SK-N-MC (cell line): ENCODE measurements at regions not wholly inside any gene's neighbourhood (a gene's known extent, or its start where the extent isn't known, plus 50 kb on each side); places are given as distances from the start of the nearest gene placed in this dataset.

Experiments
- DNase-seq: peaks from one replicate; pipeline ENCODE4 v3.0.0-alpha.2; 2011; ENCODE audit warnings: low read depth, low spot score
- H3K27ac ChIP-seq: fragments of 200-600 bp; sonication (generic); 2 replicates; pipeline ENCODE4 v1.5.1; 2016; ENCODE audit warnings: mixed run types
- H3K36me3 ChIP-seq: fragments of 200-600 bp; sonication (generic); 2 replicates; pipeline ENCODE4 v1.6.1; 2017; ENCODE audit warnings: antibody characterized with exemption, low read length, mixed read lengths; ENCODE audit not compliant: insufficient read depth
- H3K4me3 ChIP-seq: fragments of 200-600 bp; sonication (generic); 2 replicates; pipeline ENCODE4 v1.5.1; 2016
- H3K9ac ChIP-seq: fragments of 200-600 bp; sonication (generic); 2 replicates; pipeline ENCODE4 v1.8.0; 2017; ENCODE audit warnings: mixed run types, mixed read lengths; ENCODE audit not compliant: insufficient read length
- H3K9me3 ChIP-seq: fragments of 200-600 bp; sonication (generic); 2 replicates; pipeline ENCODE4 v1.6.1; 2017; ENCODE audit warnings: low read depth, mild to moderate bottlenecking, antibody characterized with exemption, low read length, moderate library complexity, mixed read lengths
- EZH2 ChIP-seq: fragments of 200-600 bp; sonication (generic); IDR thresholded peaks from one replicate; pipeline ENCODE4 v1.6.1; 2017; ENCODE audit warnings: antibody characterized with exemption
- FOXP2 ChIP-seq: optimal IDR thresholded peaks from 2 replicates; pipeline ENCODE3; 2011; ENCODE audit warnings: mild to moderate bottlenecking, moderate library complexity; ENCODE audit not compliant: insufficient read depth; ENCODE audit errors: extremely low read length, control extremely low read depth
- POLR2AphosphoS5 ChIP-seq: IDR thresholded peaks from 2 replicates; pipeline ENCODE4 v1.6.1; 2012; ENCODE audit warnings: mild to moderate bottlenecking, low read depth, low read length, borderline replicate concordance

DNA sequence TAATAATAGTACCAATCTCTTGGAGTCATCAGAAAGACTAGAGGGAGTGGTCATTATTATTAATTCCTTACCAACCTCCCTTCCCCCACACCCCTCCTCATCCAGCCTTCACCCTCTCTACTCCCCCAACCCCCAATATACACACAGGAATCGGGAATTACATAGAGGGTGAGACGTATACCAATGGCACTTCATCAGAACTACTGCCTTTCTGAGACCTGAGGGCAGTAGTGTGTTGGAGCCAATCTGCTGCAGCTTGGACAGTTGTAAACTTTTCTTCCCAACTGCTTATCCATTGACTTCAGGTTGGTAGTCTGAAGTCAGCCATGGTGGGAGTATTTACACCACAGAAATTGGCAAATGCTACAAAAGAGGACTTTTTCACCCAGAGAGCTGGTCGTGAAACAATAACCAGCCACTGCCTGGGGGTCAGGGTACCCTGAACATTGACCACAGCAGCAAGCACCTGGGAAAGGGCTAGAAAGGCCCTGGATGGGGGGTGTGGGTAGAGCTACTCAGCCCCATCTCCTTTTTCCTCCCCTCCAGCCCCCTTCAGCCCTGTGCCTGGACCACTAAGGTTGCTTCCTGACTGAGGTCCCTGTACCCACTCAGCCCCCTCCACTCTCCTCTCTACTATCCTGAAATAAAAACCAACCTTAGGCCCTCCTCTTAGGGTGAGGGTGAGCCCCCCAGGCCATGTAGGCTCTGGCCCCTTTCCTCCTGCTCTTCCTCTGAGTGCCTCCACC, 161.5 kb downstream of the MRPL14 start:
- Histone ChIP-seq H3K36me3 (no peaks in the 10 kb centered on the region), H3K9me3 (no peaks in the 10 kb centered on the region), H3K9ac (no peak overlapping the region)

DNA sequence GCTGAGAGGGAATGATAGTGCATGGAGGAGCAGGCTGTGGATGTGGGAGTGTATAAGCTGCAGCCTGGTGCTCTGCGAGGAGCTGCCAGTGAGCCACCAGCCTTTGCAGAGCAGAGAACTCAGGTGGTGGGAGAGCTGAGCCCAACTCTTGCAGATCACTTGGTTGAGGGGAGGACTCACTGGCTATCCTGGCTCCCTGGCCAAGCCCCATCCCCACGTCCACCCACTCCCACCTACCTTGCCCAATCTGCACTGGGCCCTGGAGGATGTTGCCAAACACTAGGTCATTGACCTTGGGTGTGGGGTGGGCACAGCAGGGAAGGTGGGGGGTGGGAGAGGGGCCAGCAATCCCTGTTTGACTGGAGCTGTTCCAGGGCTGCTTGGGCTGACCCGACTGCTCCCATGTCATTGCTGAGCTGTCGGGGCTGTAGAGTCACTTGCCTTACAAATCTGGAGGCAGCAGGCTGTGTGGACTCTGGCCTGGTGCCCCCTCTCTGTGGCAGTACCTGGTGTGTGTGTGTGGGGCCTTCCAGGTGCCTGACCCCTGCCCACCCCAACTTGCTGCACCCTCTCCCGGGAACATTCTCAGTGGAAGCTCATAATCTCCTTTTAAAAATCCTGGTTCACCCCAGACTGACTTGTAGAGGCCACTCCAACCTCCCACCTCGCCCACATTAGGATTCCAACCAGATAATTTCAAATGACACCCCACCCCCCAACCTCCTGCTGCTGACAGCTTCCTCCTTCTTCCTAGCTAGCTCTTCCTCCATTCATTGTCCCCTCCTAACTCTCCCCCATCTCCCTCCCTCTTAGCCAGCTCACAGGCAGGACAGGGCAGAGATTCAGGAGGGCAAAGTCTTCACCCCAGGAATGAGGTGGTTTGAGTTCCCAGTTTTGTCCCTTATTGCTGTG, 162.3 kb downstream of the MRPL14 start:
- no peak overlapping the region for H3K4me3 ChIP-seq
- no peak overlapping the region for H3K27ac ChIP-seq
- H3K9ac ChIP-seq = no peak overlapping the region
- H3K36me3 ChIP-seq = no peaks in the 10 kb centered on the region
- no peak for DNase-seq
- no peaks in the 10 kb centered on the region for H3K9me3 ChIP-seq
- TF ChIP-seq EZH2 = no peak
- TF ChIP-seq POLR2AphosphoS5 = no peak
- TF ChIP-seq FOXP2 = no peak

More for the DNA sequence above, 161.5 kb downstream of the MRPL14 start:
- TF ChIP-seq FOXP2 = no peak
- TF ChIP-seq POLR2AphosphoS5 = no peak
- TF ChIP-seq EZH2 = no peak
- no peak for DNase-seq
- H3K4me3 ChIP-seq = no peak overlapping the region
- H3K27ac ChIP-seq = no peak overlapping the region

DNA sequence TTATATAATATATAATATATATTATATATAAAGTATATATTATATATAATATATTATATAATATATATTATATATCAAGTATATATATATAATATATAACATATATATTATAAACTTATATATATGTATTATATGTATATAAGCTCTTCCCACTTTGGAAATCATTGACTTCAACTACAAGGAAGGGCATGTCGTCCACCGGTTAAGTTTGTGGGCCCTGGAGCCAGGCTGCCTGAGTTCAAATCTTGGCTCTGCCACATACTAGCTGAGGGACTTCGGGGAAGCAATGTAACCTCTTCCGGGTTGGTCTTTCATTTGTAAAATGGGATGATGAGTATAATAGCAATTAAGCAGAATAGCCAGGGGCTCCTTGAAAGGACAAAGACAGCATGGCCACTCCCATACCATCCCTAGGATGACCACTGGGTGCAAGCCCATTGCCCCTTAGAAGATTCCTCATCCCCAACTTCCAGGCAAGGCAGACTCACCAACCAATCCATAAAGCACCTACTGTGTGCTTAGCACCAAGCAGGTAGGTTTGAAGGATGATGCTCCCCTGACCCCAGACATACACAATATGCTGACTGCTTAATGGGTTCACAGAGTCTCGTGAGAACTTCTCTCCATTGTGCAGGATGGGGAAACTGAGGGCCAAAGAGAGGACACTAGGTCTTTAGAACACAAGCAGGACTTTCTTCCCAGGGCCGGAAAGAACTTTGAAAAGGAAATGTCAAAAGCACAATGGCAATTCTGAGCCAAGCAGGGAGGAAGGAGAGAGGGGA, 163.2 kb downstream of the MRPL14 start:
- Histone ChIP-seq H3K9ac (no peak overlapping the region), H3K36me3 (no peaks in the 10 kb centered on the region), H3K4me3 (no peak overlapping the region), H3K9me3 (no peaks in the 10 kb centered on the region), H3K27ac (no peak overlapping the region)
- no peak for DNase-seq
- no peak for TF ChIP-seq FOXP2
- no peak for TF ChIP-seq EZH2
- no peak for TF ChIP-seq POLR2AphosphoS5

DNA sequence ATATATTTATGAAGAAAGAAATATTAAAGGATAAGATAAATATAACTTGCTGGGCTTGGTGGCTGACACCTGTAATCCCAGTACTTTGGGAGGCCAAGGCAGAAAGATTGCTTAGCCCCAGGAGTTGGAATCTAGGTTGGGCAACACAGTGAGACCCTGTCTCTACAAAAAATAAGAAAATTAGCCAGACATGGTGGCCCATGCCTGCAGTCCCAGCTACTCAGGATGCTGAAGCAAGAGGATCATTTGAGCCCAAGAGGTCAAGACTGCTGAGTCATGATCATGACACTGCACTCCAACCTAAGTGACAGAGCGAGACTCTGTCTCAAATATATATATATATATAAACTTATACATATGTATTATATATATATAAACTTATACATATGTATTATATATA, 164.0 kb downstream of the MRPL14 start:
- no peaks in the 10 kb centered on the region for H3K9me3 ChIP-seq

DNA sequence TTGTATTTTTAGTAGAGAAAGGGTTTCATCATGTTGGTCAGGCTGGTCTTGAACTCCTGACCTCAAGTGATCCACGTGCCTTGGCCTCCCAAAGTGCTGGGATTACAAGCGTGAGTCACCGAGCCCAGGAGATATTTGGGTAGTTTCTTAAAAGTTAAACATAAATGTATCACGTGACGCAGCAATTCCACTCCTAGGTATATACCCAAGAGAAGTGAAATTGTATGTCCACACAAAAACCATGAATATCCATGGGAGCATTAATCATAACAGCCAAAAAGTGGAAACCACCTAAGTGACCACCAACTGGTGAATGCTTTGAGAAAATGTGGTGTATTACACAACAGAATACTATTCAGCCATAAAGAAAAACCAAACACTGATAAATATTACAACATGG, 164.8 kb downstream of the MRPL14 start:
- no peaks in the 10 kb centered on the region for H3K36me3 ChIP-seq
- H3K4me3 ChIP-seq = no peak overlapping the region
- no peak overlapping the region for H3K27ac ChIP-seq

More for the DNA sequence above, 164.0 kb downstream of the MRPL14 start:
- Histone ChIP-seq H3K9ac (no peak overlapping the region), H3K4me3 (no peak overlapping the region), H3K36me3 (no peaks in the 10 kb centered on the region), H3K27ac (no peak overlapping the region)
- TF ChIP-seq EZH2 = no peak
- no peak for TF ChIP-seq FOXP2
- TF ChIP-seq POLR2AphosphoS5 = no peak
- no peak for DNase-seq

DNA sequence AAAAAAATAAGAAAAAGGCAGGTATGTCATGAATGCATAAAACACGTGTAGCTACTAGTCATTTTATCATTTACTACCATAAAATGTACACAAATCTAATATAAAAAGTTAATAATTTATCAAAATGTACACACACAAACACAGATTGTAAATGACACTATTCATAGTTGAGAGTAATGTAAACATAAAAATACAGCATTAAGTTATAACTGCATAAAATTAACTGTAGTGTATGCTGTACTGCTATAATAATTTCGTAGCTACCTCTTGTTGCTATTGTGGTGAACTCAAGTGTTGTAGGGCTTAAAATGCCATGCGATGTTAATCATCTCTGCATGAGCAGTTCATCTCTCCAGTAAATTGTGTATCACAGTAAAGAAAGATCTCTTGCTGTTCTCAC, 170.0 kb downstream of the MRPL14 start:
- H3K4me3 ChIP-seq = no peak overlapping the region
- H3K27ac ChIP-seq = no peak overlapping the region
- TF ChIP-seq POLR2AphosphoS5 (no peak), EZH2 (no peak), FOXP2 (no peak)
- H3K9me3 ChIP-seq = peaks cover 4% of the 10 kb centered on the region; the same call in 1 of the 2 replicates
- no peak overlapping the region for H3K9ac ChIP-seq
- no peaks in the 10 kb centered on the region for H3K36me3 ChIP-seq
- no peak for DNase-seq

More for the DNA sequence above, 164.8 kb downstream of the MRPL14 start:
- no peak overlapping the region for H3K9ac ChIP-seq
- no peaks in the 10 kb centered on the region for H3K9me3 ChIP-seq
- no peak for DNase-seq
- TF ChIP-seq POLR2AphosphoS5 (no peak), FOXP2 (no peak), EZH2 (no peak)

DNA sequence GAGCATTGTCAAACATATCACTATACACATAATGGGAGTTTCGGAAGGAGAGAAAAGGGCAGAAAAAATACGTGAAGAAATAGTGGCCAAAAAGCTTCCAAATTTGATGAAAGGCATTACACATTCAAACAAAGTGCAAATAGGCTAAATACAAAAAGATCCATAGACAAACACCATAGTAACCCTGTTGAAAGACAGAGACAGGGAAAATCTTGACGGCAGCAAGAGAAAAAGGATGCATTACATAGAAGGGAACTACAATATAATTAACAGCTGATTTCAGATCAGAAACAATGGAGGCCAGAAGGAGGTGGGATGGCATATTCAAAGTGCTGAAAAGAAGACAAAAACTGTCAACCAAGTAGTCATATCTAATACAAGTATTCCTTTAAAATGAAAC, 170.8 kb downstream of the MRPL14 start:
- no peak for DNase-seq
- Histone ChIP-seq H3K9me3 (peaks cover 4% of the 10 kb centered on the region; the same call in 1 of the 2 replicates), H3K9ac (no peak overlapping the region), H3K4me3 (no peak overlapping the region), H3K36me3 (no peaks in the 10 kb centered on the region), H3K27ac (no peak overlapping the region)
- no peak for TF ChIP-seq FOXP2
- no peak for TF ChIP-seq POLR2AphosphoS5
- no peak for TF ChIP-seq EZH2
